Kasumi-1 (cell line): ENCODE measurements at regions not wholly inside any gene's neighbourhood (a gene's known extent, or its start where the extent isn't known, plus 50 kb on each side); places are given as distances from the start of the nearest gene placed in this dataset.

ENCODE experiments used
- DNase-seq, 2 experiments: peaks; one replicate each; lab custom pipeline; 2025; lab: John Stamatoyannopoulos, UW

DNA sequence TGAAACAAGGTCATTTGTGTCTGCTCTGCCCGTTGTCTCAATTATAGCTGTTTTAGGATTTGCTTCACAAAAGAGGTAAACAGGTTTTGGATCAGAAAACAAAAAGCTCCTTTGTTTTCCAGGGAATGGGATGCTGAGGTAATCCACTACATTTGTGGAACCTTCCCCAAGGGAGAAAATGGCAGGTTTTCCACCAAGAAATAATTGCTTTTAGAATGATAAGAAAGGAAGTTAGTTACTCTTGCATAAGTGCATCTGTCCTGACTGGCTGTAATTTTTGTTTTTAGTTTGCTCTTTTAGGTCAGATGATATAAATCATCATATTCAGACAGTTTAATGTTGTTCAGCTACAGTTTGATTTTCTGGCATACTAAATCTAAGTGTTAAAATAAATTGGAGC is 198.5 kb upstream of the COL8A1 start:
- no peak for DNase-seq

DNA sequence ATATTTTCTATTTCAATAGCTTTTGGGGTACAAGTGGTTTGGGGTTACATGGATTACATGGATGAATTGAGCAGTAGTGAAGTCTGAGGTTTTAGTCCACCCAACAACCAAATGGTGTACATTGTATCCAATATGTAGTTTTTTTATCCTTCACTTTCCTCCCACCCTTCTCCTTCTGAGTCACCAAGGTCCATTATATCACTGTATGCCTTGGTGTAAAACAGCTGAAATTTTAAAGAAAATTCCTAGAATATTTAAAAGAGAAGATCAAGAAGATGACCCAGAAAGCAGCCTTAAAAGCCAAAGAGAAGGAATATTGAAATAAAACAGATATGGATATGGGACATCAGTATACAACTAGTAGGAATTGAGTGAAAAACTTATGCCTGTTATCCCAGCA is 204.2 kb upstream of the COL8A1 start:
- DNase-seq = no peak

DNA sequence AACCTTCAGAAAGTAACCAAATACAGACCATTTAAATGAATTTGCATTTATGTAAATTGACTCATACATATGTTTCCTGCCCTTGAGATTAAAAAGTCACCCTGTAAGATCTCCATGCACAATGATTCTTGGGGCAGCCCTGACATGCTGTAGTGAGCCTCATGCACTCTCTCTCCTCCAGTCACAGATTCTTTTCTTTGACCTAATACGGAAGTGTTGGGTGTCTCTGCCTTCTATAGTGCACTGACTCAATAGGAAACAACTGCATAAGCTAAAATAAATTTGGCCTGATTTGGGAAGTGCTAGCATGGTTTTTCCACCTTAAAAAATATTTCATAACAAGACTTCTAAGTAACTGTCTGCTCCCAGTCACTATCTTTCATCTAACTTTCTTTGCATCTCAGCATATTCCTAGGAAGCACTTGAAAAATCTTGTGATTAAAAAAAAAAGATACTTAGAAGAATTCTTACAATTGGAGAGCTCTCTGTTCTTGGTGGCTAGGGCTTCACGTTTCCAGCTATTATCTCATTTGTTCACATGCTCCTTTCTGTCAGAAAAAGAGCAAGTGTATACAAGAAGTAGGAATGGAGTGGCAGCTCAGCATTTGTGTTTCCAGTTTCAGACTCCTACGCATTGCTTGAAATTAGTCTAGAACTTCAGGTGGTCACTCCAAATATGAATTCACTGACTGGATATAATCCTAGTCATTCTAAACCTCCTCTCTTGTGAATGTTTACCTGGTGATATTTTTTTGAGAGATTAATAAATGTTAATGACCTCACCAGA is 207.9 kb upstream of the COL8A1 start:
- no peak for DNase-seq

DNA sequence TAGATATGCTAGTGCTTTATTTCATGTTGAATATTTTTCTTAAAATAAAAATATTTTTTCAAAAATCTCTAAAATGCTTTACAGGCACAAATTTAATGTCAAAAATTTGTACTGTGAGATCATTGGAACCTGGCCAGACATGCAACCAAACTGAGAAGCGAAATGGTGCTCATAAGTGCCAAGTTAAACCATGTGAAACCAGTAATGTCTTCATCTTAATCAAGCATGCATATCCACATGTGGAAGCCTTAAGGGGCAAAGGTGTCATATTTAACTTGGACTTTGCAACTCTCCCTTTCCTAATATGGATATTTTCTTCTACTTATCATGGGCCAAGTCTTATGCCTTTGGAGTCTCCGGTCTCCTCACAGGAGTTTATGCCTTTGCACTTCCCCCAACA is 208.9 kb upstream of the COL8A1 start:
- DNase-seq = no peak

DNA sequence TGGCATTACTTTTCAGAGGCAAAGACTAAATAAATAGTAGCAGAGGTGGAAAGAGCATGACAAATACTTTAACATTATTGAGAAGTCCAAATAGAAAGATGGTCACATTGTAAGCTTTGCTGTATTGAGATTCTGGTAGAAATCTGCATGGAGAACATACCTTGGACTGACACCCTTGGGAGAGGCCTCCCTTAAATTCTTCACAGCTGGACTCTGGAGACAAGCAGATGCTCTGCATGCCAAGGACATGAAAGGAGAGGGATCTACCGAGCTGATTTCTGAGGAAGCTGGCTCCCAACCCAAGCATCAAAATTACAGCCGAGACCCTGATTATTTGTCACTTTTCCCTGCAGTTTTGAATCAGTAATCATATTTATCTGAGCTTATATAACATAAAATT is 212.5 kb upstream of the COL8A1 start:
- no peak for DNase-seq

DNA sequence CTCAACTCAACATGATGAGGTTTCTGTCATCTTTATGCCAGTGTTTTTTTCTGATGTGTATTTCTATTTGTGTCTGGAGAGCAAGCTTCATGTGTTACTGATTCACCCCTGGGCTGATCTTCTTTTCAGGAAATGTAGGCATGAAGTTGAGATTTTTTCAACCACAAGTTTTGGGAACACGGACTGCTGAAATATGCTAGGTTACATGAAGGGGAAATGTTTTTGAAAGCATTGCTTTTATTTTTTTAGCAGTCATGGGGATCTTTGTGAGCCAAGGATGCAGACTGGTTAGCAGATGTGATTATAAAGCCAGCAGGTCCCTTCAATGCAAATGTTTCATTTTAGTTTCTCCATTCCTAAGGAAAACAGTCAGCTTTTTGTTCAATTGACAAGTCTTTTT is 219.3 kb upstream of the COL8A1 start:
- no peak for DNase-seq

DNA sequence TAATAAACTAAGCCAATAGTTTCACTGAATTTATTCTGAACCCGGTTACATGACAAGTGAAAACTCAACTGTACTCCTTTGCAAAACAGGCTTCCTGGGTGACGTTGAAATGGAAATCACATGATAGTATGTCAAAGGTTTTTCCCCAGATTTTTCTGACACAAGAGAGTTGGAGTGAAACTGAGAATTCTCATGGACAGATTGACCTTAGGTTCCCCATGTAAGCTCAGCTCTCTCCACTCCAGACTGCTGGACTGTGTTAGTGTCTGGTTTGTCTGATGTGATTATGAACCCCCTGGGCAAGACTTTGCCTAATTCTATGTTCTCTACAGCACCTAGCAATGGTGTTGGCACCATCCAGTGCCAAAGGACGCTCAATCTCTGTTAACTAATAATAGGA is 219.7 kb upstream of the COL8A1 start:
- no peak for DNase-seq

DNA sequence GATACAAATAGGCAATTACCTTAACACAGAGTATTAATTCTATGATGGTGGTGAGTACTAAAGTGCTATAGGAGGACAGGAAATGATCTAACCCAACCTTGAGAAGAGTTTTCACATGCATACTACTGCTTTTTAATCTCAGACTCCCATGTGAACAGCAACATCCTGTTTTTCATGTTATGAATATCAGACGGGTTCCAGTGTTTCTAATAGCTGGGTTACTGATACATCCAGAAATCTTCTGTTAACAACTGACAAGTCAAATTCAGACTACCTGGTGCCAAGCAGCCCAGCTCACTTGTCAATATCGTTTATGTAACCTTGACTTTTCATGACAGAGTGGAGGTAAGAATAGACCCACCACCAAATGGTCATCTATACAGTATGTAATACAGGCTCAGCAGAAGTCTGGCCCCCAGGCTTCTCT is 220.2 kb upstream of the COL8A1 start:
- DNase-seq = peak in 1 of 2 experiments; percentile 4

DNA sequence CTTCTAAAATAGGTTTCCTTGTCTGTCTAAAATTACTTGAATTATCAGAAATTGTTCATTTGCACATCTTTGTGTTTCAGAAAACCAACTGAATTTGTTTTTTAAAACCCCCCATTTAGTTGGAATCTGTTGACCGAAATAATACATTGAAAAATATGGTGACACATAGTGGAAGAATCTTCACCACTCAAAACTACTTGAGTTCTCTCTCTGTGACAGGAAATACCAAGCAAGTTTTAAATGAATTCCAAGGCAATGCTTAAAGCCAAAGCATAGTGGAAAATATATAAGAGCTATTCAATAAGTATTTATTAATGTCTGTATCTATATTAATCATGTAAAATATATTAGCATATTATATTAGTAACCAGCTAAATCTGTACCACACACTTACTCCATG is 224.9 kb upstream of the COL8A1 start:
- no peak for DNase-seq

DNA sequence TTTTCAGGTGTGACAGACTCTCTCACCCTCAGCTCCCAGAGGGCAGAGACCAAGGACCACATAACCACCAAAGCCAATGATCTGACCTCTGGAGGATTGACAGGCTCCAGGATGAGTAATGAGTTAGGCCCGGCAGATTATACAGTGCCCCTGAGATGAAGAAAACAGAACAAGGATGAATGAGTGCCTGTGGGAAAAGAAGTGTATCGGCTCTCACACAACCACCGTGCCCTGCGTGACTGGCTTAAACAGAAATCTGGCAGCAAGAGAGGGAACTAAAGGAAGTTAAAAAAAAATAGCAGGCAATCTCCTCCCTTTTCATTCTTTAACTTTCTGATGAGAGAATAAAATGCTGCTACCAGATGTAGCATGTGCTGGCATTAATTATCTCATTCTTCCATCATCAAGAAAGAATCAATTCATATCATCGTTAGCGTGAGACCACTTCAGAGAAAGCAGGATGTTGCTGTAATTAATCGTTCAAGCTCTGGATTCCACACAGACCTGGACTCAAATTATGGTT is 227.5 kb upstream of the COL8A1 start:
- no peak for DNase-seq

DNA sequence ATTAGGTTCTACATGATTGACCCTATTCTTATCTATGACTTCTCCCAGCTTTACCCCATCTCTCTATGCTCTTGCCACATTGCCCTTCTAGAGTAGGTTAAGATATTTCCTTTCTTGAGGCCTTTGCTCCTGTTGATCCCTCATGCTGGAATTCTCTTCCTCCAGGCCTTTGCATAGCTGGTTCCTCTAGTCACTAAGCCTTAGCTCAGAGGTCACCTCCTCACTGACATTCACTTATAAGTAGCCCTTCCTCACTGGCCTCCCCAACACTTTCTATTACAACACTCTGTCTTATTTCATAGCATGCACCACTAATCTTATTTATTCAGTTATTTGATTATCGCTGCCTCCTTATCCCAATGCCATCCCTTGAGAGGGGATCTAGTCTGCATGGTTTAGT is 228.4 kb upstream of the COL8A1 start:
- DNase-seq = no peak

DNA sequence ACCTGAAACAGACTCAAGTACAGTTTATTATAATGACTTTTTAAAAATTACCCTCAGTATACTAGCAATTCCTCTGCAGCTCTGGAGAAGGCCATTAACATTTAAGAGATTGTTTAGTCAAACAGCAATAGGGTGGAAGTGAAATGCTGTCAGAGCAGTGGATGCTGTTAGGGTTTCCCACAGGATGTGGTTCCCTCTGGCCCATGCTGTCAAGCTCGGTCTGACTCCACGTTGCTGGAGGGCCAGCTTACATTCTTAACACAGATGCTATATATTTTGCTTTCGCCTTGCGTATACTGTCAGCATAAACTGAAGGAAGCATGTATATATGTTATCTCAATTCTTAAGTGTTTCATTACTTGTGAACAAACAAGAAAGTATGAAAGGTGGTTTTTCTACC is 231.1 kb upstream of the COL8A1 start:
- DNase-seq = peak in 1 of 2 experiments; percentile 11

DNA sequence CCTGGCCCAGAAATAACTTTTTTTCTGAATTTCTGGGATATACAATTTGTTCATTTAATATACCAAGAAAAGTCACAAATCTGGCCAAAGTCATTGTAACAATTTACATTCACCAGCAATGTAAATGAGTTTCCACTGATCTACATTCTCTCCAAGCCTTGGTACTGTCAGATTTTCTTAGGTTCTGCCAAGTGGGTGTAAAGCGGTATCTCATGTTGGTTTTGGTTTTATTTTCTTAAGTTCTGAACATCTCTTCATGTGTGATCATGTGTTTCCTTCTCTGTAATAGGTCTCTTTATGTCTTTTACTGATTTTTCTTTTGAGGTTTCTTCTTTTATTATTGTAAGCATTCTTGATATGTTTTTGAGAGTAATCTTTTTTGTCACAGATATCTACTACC is 235.6 kb upstream of the COL8A1 start:
- no peak for DNase-seq

DNA sequence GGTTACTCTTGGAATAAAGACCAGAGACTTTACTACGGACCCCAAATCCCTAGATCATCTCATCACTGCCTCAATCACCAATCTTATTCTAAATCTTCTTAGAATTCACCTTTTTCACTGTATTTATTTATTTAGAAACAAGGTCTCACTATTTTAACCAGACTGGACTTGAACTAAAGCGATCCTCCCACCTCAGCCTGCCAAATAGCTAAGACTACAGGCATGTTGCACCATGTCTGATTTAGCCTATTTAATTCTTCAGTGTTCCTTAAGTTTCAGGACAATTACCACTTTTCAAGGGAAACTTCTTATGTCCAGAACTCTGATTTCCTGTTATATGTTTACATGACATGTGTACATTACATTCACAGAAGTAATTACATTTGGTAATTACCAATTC is 238.0 kb upstream of the COL8A1 start:
- no peak for DNase-seq

DNA sequence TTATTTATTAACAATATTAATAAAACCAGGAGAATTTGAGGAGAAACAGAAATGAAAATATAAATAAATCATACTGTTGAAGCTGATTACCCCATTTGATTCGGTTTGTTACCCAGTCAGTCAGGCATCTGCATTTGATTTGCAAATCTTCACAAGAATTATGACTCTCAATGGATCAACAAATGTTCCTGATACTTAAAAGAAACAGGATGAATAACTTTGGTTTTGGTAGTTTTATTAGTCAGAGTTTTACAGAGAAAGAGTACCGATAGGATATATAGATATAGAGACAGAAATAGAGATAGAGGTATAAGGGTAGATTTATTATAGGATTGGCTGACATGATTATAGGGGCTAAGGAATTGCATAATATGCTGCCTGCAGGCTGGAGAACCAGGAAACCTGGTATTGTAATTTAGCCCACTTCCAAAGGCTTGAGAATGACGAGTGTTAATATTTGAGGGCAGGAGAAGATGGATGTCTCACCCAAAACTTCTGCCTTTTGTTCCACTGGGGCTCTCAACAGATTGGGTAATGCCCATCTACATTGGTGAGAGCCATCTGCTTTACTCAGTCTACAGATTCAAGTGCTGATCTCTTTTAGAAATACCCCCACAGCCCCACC is 241.6 kb upstream of the COL8A1 start:
- no peak for DNase-seq

DNA sequence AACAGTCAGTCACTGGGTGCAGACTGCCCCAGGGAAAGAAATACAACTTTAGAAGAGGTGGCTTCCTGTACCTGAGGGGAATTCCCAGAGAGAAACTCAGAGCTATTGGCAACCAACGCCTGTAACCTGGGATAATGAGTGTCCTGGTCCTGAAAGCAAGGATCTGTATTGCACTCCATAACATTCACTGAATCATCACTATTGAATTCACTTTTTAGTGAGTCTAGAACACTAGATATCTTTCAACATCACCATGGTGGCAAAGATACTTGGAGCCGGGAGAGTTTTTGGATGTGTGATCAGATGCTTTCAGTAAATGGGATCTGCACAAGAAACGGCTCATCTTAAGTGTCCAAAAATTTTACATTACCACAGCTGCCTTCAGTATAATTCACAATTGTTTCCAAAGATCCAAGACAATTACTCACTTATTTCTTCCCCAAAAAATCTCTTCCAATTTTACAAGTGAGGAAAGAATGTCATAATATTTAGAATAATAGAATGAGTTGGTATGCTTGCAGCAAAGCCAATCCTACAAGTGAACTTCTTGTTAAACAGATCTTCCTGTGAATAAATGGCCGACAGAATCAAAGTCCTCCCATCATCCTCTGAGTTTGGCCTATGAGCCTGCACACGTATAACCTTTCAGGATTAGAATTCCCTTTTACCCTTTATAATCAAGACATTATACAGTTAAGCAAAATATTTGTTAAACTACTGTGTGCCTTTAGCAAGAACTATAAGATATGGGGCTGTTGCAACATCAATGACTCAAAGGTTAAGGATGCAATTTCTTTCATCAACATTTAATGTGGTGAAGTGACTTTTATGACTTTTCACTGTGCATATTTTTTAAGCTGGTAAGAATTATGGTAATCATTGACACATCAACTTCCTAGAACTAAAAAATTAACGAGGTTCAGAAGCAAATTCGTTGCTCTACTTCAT is 243.3 kb upstream of the COL8A1 start:
- DNase-seq = no peak

DNA sequence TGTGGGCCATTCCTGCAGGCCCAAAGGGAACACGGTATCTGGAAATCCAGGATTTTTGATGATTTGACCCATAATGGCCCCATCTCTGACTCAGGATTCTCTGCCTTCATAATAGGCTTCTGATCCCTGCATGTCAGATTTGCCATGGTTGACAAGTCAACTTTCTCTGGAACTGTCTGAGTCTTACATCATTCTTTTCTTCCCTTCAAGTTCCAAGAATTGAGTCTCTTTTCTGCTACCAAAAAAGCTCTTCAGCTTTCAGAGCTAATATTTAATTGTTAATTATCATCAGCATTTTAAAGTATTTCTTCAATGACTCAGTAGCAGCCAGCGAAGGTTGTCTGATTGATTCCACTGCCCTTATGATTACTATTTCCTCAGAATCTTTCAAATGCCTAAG is 244.4 kb upstream of the COL8A1 start:
- no peak for DNase-seq

DNA sequence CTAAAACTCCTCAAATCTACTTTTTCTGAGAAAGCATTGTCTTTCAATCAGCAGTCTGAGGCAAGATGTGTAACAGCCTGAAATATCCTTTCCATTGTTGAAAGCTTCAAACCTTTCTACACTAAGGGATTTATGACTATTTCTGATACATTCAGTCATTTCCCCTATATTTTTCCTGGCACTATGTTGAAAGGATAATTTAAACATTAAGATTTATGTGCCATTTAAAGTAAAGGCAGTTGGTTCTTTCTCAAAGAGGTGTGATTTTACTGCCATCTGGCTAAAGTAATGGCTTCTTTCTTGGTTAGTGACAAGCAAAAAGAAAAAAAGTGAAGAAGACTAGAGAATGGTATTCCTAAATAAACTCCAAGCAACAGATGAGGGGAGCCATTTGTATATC is 249.6 kb upstream of the COL8A1 start:
- no peak for DNase-seq

DNA sequence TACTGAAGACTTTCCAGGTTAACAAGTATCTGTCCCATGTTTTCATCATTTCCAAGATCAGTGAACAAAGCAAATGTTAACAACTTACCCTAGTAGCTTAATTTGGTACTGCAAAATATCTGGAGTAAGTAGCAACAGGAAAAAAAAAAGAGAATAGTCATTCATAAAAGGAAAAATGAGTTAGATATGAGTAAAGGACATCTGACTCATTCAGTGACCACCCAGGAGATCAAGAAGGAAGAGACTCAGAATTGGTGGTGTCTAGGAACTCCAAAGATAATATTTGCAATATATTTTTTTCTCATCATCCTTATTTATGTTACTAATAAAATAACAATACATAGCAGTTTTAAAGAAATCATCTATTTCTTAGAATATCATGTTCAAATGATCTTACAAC is 253.8 kb upstream of the COL8A1 start:
- no peak for DNase-seq

DNA sequence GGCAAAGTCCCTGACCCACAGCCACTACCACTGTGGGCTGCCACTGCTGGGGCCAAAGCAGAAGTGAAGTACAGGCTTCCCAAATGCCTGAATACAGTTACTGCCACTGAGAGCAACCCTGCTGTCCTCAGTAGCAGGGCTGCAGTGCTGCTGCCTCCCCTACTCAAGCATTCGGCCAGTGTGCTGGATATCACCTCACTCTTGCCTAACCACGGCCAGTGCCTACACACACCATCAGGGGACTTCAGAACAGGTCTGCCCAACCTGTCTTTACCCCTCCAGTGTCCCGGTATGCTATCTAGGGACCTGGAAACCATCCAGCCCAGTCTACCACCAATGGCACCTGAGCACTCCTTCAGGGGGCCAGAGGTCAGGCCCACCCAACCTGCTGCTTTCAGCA is 261.5 kb upstream of the COL8A1 start:
- no peak for DNase-seq

DNA sequence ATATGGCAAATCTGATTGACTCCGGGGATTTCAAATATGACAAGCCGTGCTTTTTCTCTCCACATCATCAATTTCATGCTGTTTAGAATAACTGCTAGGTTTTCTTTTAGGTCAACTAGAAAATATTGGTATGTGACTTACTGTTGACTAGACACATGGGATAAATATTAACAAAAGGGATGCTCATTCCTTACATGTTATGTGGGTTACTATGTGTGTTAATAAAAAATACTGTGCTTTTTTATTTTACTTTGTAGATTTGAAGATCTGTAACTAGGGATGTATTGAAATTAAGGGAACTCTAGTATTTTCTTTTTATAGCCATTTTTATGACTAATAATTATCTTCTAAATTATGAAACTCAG is 264.6 kb upstream of the COL8A1 start:
- no peak for DNase-seq

DNA sequence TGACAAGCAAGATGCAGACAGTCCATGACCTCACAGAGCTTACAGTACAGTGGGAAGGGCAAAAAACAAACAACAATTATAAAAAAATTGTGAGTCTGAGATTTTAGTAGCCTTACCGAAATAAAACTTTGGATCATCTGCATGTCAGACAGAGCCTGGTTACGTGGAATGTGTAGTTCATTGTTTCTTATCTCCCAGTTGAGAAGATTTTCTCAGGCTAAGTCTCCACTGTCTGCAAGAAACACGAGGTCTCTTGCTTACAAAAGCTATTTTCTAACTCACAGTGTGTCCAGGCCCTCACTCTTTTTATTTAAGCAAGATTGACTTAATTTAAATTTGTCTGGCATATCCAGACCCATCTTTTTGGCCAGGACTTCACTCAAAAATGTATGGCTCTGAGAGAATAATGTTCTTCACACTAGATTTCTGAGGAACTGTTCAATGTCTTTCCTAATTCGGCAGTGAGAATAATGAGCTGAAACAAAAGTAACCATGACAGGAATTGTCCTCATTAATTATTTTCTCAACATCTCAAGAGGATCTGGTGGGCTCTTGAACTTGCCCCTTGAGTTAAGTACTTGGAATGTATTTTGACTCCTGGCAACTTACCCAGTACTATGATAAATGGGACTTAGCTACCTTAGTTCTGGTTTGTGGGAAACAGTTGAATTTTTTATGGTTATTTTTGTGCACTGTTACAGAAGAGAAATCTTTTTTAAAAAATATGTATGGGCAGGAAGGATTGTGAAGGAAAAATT is 265.1 kb upstream of the COL8A1 start:
- DNase-seq = no peak
